H1 (cell line): ENCODE measurements at regions not wholly inside any gene's neighbourhood (a gene's known extent, or its start where the extent isn't known, plus 50 kb on each side); places are given as distances from the start of the nearest gene placed in this dataset.

Experiments used
- CBX5 ChIP-seq: fragments of 300-800, 300-1000 bp; sonication (generic); IDR thresholded peaks from 2 replicates; pipeline ENCODE4 v1.7.1; 2016; ENCODE audit warnings: antibody characterized with exemption, low read length, low read depth
- JUN ChIP-seq: IDR thresholded peaks from 2 replicates; pipeline ENCODE4 v1.6.1; 2011; ENCODE audit warnings: low read depth, mild to moderate bottlenecking, improper control_type of control experiment, low read length
- NRF1 ChIP-seq: IDR thresholded peaks from 2 replicates; pipeline ENCODE4 v1.6.1; 2011; ENCODE audit warnings: mild to moderate bottlenecking, low read depth, low read length, improper control_type of control experiment
- PHF8 ChIP-seq: fragments of 200-600 bp; sonication (generic); conservative IDR thresholded peaks from 2 replicates; pipeline ENCODE4 v1.7.1; 2012; ENCODE audit warnings: low read depth, mild to moderate bottlenecking, inconsistent platforms, low read length, moderate library complexity

GRCh38 chr5:93346301-93346700, 234.7 kb downstream of the NR2F1-AS1 start (continued):
- TF ChIP-seq PHF8: no peak
- no peak for TF ChIP-seq NRF1
- no peak for TF ChIP-seq JUN
- no peak for TF ChIP-seq CBX5
